ENCODE measurements at regions not wholly inside any gene's neighbourhood (a gene's known extent, or its start where the extent isn't known, plus 50 kb on each side); places are given as distances from the start of the nearest gene placed in this dataset.

- TF ChIP-seq POLR2AphosphoS5 (IDR thresholded peaks at IDR 0.05; ENCODE audit: low read depth, low read length) (no peak), CTCF (IDR thresholded peaks at IDR 0.05) (no peak), TCF7L2 (IDR thresholded peaks at IDR 0.05; ENCODE audit: low read depth, low read length) (no peak)
Observed at GRCh38 chr3:191869738-191870415, 408.9 kb downstream of the PYDC2 start.

Measured in Panc1 (cell line).